HG02571 (cell line): ENCODE measurements at regions not wholly inside any gene's neighbourhood (a gene's known extent, or its start where the extent isn't known, plus 50 kb on each side); places are given as distances from the start of the nearest gene placed in this dataset.

Source experiments
- ATAC-seq: cut with Tn5 transposase; IDR thresholded peaks from one replicate; pipeline ENCODE4 v1.9.1; 2021; ENCODE audit warnings: mild to moderate bottlenecking, moderate library complexity; ENCODE audit not compliant: unreplicated experiment

DNA sequence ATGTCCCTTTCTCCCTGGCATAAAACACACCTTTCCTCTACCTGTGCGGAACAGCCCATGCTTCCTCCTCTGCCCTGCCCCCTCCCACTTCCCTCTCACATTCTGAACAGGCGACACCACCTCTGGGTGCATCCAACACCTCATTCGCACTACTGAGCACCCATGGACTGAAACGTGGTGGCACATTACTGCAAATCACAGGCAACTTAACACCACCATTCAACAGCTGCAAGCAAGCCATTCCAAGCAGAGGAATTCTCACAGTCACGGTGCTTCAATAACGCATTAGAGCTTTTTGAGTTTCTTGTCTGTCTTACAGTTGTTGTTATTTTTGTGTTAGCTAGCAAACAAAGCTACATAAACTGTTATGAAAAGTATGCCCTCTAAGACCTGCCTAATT is 298.2 kb upstream of the TAS2R1 start:
- no peak for ATAC-seq

DNA sequence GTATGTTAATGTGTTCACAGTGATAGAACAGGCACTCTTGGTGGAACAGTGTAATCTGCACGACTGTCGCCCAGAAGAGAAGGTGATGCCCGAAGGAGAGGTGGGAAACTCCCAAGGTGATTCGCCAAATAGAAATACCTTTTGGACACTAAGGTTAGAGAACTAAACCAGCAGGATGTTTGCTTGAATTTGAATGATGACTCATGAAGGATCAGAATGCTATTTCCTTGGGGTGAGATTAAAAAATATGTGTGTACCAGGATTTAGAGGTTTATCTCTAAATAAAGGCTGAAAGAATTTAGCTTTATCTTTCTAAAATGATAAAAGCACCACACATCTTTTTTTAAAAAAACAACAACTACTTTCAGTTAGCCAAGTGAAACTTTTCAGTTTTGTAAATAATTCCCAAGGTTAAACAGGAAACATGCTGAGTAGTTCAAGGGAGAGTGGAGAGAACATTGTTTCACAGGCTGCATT is 297.4 kb upstream of the TAS2R1 start:
- ATAC-seq = no peak

DNA sequence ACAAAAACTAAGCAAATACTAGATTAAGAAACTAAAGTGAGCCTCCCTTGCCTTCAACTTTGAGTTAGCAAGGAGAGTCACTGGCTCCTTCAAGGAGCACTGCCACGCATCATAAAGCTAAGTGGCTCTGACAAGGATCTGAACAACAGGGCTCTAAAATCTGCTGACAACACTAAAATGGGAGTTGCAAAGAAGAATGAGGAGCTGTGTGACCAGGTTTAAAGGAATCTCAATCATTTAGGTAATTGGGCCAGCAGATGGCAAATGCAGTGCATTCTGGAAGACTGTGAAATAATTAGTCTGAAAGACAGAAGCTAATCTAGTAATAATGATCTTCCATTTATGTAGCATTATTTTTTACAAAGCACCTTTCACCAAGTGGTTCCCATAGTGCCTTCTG is 297.0 kb upstream of the TAS2R1 start:
- no peak for ATAC-seq

DNA sequence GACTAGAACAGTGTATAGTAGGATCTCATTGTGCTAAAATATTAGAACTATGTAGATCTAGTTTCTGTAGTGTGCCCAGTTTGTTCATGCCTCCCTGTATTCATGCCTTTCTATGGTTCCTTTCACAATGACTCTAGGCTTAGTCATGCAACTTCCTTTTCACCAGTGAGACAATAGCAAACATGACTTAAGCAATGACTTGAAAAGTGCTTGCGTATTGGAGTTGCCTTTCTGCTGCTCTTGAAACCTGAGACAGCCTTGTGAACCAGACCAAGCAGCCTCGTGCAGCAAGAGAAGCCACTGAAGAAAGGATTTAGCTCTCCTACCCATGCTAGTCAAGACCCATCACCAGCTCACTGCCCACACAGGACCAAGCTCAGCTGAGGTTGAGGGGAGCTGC is 294.5 kb upstream of the TAS2R1 start:
- ATAC-seq = peak; percentile 48

DNA sequence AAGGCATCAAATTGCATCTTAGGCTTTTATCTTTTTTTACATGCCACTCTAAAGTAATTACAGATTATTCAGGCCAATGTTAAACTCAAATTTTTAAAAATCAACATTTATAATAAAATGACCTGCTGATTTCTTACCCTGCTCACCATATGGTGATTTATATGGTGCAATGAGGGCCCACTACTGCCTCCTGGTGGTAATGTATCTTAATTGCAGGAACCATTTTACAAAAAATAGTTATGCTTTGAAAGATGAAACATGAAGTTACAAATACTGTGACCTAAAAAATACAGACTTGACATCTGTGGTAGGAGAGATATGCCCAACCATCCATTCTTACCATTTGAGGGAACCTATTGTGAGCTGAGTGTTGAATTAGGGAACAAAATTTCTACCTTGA is 292.6 kb upstream of the TAS2R1 start:
- ATAC-seq = no peak

DNA sequence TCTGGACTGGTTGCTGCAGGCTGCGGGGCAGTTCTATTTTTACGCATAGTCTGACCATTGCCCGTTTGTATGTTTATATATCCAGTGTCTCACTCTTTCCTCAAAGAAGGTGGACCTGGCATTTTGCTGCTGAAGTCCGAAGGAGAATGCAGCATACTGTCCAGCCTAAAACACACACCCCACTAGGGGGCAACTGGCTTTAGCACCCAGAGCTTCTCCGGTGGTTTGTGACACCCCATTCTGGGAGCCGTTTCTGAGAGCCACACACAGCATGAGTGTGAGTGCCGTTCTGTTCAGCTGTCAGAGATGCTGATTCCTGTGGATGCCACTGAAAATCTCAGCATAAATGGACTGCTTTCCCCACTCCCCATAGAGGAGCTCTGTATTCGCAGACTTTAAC is 290.5 kb upstream of the TAS2R1 start:
- ATAC-seq = no peak

DNA sequence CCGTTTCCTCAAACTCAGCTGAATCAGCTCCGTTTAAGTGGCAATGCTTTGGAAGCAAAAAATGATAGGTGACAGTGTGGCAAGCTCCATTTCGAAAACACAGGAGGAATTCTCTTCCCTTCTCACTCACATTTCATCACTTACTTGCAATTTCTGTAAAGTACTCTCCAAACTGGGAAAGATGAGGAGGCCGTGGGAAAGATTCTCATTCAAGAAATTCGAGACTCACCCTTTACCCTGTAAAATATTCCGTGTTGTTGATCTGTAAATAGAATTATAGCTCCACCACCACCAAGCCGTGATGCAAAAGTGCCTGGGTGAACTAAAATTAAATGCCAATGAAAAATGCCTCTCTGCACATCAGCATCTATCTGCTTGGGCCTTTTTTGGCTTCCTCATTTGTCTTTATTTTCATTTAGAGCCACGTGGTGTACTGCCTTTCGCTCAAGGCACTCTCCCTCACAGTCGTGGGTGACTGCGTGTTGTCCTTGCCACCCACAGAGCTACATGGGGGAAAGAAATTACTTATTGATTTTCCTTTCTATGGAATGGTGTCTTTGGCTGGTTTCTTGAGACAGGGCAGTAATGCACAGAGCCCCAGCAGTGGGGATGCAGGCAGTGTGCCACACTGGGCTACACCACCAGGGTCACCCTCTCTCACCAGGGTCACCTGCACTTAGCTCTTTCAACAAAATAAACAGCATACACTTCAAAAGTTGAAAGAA is 289.3 kb upstream of the TAS2R1 start:
- ATAC-seq = no peak

DNA sequence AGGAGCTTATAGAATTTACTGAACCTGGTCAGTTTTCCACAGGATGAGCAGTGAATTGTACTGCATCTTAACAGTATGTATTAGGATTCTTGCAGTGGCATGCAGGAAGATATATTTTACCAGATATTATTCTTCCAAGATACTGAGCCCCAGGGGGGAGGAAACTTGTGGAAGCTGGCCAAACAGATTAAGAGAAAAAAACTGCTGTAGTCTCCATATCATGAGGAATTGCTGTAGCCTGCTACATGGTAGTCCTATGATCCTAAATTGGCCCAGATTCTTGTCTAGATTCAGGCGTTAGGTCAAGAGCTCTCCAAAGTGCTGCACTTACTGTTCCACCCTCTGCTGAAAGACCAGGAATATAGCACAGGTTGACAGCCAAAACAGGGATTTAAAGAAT is 275.5 kb upstream of the TAS2R1 start:
- ATAC-seq = no peak

DNA sequence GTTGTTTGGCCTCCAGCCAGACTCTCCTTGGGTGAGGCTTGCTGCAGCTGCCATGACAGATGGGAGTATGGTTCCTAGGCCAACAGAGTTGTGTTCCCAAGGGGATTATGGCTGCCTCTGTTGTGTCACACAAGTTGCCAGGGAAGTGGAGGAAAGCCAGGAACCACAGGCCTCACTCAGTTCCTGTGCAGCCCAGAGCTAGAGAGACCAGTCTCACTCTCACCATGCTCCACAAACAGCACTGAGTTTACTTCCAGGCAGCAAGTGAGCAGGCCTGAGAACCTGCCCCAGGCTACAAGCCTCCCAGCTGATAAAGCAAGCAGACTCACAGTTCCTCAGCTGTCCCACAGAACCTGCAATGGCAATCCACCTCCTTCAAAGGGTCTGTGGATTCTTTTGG is 273.6 kb upstream of the TAS2R1 start:
- no peak for ATAC-seq

DNA sequence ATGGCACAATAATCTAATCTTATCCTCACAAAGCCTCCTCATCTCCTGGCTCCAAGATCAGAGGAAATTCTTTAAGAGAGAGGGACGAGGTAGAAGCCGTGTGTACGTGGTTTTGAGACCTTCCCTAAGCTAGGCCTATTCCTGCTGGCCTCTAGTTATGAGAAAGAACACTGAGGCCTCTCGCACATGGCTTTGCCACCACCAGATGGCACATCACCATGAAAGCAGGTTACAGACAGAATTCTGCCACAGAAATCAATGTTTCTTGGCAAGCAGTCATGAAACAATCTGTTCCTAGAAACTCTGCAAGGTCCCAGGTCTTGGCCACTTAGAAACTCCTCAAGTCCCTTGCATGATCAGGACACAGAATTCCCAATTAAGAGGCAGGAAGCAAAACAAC is 268.2 kb upstream of the TAS2R1 start:
- no peak for ATAC-seq

DNA sequence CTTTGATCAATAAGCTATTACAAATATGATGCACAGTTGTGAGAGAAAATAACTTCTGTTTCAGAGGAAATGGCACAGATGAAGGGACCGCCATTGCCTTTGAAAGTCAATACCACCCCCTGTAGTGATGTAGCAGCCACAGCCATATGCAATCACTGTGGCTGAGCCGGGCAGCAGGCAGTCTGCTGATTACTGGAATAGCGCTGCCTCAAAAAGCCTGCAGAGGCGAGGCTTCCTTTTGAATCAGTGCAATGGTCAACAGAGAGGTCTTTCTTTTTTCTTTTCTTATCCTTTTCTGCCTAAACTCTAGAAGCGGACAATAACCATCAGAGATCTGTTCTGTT is 265.1 kb upstream of the TAS2R1 start:
- no peak for ATAC-seq

DNA sequence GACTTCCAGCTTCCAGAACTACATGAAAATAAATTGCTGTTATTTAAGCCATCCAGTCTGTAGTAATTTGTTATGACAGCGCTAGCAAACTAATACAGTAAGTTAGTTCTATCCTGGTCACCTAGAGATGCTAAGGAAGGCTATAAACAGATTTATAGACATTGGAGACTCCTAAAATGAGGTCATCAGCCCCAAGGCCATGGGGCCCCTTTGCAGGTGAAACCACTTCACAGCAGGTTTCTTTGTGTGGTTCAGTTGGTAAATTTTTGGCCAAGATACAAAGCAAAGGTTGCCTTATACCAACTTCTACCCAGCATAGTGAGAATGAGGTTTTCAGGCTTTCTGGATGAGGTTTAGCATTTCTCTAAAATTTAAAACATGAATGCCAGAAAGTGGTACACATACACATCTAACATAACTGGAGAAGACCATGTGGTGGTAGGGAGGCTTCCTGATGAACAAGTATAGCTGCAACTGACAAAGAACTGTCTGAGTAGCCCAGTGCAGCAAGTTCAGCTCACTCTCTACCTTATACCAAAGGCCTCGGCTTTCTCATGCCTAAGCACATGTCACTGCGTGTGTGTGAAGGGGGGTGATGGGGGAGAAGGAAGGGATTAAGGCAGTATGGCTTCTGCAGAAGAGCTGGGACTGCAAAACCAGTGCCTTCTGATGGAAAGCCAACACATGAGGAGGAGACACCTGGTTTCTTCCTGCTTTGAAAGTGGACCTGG is 264.6 kb upstream of the TAS2R1 start:
- no peak for ATAC-seq

DNA sequence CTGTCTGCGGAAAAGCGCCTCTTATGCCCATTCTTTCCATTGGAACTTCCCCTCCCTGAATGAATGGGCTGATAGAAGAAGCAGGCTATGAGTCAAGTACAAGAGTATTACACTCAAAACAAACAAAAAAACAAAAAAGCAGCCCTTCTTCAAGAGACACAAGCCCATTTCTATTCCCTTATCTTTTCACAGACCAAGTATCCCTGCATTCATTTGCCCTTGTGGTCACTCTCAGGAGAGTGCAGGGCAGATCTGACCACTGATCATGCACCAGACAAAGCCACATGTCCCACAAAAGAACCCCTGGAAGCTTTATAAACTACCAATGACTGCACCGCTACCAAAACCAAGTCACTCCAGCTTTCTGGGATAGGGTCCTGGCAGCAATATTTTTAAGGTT is 262.5 kb upstream of the TAS2R1 start:
- ATAC-seq = no peak

DNA sequence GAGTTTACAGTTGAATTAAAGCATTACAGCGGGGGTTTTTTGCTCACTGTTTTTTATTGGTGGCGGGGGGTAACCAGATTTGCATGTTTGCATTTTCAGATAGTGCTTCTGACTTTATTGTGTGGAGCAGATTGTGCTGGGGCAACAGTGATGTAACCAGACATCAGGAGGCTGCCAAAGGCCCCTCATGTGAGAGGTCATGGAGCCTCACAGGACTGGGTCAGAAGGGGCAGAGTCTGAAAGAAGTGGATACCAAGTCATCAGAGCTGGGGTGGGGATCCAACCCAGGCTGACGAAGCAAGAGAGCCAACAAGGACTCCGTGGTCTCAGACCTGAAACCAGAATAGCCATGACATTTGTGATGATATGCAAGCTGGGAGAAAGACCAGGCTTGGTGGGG is 259.4 kb upstream of the TAS2R1 start:
- ATAC-seq = no peak

DNA sequence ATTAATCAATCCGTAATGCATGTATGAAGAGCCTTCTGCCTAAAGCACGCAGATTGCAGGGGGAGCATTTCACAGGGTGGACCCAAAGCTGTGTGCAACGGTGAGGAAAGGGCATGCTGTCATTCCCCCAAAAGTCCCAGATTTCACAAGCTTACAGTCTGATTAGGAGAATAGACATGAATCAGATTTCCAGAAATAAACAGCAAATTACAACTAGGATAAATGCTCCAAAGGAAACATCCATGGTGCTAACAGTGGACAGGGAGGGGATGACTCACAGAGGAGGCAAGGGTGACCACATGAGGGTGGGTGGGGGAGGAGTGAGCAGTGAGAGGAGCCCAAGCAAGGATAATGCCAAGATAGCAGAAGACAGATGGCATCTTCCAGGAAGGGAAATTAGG is 258.4 kb upstream of the TAS2R1 start:
- no peak for ATAC-seq

DNA sequence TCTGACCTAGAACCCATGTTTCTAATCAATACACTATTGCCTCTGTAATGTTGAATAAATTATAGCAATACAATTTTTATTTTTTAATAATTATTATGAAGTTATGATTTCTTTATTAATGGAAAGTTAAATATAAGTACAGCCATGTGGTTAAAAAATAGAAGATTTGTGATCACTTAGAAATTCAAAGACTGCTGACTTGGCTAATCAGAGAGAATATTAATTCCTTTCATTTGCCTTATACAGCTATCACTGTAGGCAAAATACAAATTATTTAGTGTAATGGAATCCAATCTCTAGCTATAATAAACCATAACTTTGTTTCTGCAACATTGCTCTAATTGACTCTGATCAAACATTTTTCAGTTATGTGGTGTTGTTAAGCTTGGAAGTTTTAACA is 255.0 kb upstream of the TAS2R1 start:
- ATAC-seq = no peak

DNA sequence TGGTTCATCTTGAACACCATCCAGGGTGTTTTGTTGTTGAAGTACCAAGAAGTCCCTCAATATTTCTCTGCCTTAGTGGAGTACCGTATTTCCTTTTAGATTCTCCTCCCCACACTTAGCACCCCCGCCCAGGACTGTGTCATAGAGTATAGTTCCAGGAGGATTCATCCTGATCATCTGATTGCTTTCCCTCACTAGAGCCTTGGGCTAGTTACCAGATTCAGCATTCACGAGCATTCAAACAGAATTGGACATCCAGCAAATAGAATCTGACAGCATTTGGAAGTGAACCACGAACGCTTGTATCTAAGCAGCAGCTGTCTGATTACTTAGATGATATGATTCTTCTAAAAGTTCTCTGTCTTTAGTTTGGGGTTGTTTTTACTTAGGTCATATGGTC is 248.1 kb upstream of the TAS2R1 start:
- no peak for ATAC-seq

DNA sequence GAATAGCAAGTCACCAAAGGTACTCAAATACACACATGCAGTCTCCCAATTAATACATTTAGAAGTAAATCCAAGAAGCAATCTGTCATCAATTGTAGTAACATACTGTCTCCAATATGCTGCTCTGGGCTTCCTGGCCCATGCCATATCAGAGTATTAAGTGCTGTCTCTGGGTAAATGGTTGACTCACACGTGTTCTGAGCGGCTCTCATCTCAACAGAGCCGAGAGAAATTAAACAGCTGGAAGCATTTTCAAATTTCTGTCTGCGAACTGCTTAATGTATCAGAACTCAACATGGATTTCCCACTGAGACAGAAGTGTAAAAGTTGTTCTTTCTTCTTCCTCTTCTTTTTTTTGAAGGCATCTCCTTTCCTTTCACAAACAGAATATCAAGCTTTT is 247.3 kb upstream of the TAS2R1 start:
- no peak for ATAC-seq

DNA sequence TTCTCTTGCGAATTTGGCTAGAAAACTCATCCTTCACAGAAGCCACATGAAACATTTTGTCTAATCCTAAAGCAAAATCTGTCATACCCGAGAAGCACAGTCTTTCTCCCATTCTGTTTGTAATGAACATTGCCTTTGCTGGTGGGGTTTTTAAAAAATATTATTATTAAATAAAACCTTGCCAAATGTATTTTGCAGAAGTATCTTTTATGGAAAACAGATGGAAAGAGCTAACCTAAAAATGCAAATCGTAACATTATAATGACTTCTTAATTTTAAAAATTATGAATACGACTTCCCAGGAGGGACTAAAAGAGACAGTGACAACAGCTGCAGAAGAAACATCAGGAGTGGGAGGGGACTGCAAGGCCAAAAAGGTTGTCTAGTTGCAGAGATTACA is 246.3 kb upstream of the TAS2R1 start:
- ATAC-seq = no peak

DNA sequence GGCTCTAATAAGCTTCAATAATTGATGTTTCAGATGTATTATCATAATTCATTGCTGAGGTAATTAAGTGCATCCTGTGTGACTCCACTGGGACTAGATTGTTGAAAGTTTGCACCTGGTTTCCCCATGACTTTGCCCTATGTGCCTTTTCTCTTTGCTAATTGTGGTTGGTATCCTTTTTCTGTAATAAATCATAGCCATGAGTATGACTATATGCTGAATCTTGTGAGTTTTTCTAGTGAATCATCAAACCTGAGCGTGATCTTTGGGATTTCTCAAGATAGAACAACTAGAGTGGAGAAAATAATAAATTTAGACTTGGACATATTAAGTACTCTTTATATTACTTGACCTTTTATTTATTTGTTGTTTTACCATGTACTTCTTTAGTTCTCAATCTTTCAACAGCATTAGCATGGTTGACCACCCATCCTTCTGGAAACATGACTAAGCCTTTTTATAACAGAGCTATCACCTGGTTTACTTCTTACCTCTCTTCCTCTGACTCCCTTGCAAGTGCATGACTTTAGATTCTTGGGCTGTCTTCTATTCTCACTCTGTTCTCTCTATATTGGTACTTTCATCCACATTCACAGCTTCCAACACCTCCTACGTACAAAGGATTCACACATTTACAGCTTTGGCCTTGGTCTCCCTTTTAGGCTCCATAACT is 239.6 kb upstream of the TAS2R1 start:
- ATAC-seq = no peak

DNA sequence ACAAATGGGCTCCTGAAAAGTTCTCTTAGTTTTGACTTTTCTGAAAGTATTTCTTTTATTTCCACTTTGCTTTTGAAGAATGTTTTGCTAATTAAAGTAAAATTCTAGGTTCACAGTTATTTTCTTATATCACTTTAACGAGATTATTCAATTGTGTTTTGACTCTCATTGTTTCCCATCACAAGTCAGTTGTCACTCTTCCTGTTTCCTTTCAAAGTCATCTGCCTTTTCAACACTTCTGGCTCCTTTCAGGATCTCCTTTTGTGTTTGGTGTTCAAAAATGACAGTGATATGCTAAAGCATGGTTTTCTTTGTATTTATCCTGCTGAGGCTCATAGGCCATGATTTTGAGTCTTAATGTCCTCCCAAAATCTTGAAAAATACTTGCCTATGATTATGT is 235.4 kb upstream of the TAS2R1 start:
- ATAC-seq = no peak

DNA sequence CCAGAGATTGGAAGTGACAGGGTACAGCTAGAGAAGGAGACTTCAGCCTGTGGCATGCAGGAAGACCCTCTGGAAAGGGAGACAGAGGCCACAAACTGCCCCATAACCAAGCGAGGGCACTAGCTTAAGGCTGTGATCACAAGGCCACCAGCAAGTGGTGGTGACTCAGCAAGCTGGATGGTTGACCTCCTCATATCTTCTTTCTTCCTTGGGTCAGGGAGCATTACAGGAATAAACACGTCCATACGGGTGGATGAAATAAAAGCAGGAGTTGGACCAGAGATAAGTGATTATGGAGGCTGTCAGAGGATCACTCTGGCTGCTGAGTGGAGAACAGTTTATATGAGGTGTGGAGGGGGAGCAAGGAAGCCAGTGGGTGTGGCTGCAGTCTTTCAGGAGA is 234.6 kb upstream of the TAS2R1 start:
- no peak for ATAC-seq
